ENCODE measurements at regions not wholly inside any gene's neighbourhood (a gene's known extent, or its start where the extent isn't known, plus 50 kb on each side); places are given as distances from the start of the nearest gene placed in this dataset.

DNA sequence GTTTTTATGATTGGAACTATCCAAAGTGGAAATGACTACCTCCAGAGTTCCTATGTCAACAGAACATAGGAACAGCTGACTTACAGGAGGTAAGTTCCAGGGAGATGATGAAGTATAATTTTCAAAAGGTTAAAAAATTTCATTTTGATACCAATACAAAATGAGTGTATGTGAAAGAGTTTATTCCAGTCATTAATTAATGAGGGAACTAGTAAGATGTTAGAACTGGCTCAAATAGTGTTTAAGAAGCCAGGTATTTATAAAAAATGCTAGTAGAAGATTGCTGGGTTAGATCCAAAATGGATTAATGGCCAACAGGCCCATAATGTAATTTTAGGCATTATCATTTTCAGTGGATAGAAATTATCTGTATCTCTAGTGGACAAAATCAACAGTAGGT, 227.7 kb upstream of the ZBED5 start:
- H3K4me1 Mint-ChIP-seq = no peaks in the 10 kb centered on the region
- no peak overlapping the region for H3K4me3 Mint-ChIP-seq
- peaks cover 10% of the 10 kb centered on the region for H3K27me3 Mint-ChIP-seq
- no peak for ATAC-seq (replicated peaks)
- H3K9me3 Mint-ChIP-seq = peaks cover 4% of the 10 kb centered on the region
- no peak overlapping the region for H3K27ac Mint-ChIP-seq
- H3K36me3 Mint-ChIP-seq (ENCODE audit: low read depth) = no peaks in the 10 kb centered on the region

DNA sequence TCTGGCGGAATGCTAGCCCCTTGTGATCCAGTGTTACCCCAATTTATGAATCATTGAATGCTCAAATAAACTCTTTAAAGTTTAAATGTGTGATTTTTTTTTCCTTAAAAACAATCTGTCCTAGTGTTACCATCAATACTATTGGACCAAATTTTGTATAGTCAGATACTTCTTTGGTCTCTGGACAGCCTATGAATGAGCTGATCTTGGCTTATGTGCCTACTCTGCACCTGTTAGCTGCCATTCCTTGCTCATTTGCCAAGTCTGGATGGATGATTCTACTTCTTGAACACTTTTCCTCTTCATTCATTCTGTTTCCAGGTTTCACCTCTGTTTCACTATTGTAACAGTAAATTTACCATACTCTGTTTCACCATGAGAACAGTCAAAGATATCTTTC, 226.5 kb upstream of the ZBED5 start:
- no peaks in the 10 kb centered on the region for H3K4me1 Mint-ChIP-seq
- ATAC-seq (replicated peaks) = no peak
- H3K27ac Mint-ChIP-seq = no peak overlapping the region
- H3K27me3 Mint-ChIP-seq = peaks cover 10% of the 10 kb centered on the region
- peaks cover 4% of the 10 kb centered on the region for H3K9me3 Mint-ChIP-seq
- H3K4me3 Mint-ChIP-seq = no peak overlapping the region
- no peaks in the 10 kb centered on the region for H3K36me3 Mint-ChIP-seq (ENCODE audit: low read depth)

DNA sequence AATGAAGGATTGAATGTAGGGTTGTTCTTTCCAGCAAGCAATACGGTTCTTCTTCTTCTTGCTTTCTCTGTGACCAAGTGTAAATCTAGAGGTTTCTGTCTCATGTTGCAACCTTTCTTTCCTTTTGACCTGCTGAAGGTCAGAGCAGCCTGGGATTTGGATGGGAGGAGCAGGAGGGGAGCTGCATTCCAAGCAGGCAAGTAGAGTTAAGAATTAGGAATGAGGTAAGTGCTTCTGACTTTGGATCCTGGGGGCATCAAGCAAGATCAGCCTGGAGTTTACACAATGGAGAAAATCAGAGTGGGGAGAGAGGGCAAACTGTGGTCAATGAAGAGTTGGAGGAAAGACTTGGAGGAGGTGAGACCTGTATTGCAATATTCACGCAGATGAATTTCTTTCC, 225.6 kb upstream of the ZBED5 start:
- H3K4me3 Mint-ChIP-seq = no peak overlapping the region
- no peak for ATAC-seq (replicated peaks)
- no peaks in the 10 kb centered on the region for H3K4me1 Mint-ChIP-seq
- H3K27ac Mint-ChIP-seq = no peak overlapping the region
- H3K9me3 Mint-ChIP-seq = peaks cover 4% of the 10 kb centered on the region
- no peaks in the 10 kb centered on the region for H3K36me3 Mint-ChIP-seq (ENCODE audit: low read depth)
- peaks cover 15% of the 10 kb centered on the region for H3K27me3 Mint-ChIP-seq

DNA sequence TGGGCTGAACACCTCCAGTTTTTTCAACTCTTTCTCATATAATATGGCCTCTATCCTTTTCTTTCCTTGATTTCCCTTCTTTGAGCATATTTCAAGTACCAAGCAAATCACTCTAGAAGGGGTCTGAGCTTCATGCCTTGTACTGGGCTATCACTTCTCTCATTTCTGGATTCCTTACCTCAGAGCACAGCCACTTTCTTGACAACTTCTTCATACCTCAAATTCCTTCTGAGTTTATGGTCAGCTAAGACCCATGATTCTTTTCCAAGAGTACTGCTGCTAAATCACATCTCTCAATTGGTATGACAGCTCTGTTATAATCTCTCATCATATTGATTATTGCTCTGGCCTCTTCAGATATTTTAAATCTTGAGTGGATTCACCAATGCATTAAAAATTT, 224.8 kb upstream of the ZBED5 start:
- Mint-ChIP-seq H3K4me3 (no peak overlapping the region), H3K27me3 (peaks cover 12% of the 10 kb centered on the region), H3K4me1 (no peaks in the 10 kb centered on the region), H3K9me3 (peaks cover 1% of the 10 kb centered on the region), H3K27ac (no peak overlapping the region), H3K36me3 (ENCODE audit: low read depth) (no peaks in the 10 kb centered on the region)
- no peak for ATAC-seq (replicated peaks)

DNA sequence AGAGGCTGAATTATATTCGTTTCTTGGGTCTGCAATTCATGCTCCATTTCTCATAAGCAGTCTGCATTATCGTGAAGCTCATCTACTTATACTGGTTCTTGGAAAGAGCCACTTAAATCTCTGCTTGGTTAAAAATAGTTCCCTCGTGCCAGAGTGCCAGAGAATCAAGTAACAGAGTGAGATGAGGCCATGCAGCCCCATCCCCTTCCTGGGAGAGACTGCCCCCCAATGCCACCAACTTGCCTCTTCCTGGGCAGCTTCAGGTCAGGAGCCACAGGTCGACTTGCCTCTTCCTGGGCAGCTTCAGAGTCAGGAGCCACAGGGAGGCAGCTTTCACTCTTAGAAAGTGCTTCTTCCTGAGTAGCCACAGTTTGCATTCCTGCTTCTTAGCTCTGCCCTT, 223.9 kb upstream of the ZBED5 start:
- Mint-ChIP-seq H3K4me1 (no peaks in the 10 kb centered on the region), H3K36me3 (ENCODE audit: low read depth) (no peaks in the 10 kb centered on the region), H3K27me3 (peaks cover 12% of the 10 kb centered on the region), H3K27ac (no peak overlapping the region), H3K9me3 (no peaks in the 10 kb centered on the region), H3K4me3 (no peak overlapping the region)
- ATAC-seq (replicated peaks) = no peak

DNA sequence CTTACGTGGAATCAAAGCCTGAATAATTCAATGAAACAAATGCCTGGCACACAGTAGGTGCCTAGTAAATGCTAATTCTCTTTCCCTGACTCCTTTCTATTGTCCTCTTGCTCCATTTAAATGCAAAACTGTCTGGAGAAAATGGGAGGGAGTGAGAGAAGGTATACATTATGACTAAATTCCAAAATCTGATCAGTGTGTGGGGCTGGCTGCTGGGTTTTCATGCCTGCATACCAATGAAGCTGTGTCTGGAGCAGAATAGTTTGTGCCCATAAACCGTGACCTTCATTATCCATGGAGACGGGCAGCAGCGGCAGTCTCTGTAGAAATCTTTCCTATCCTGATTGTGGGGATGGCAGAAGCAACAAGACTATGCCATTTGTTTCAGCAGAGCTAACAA, 223.4 kb upstream of the ZBED5 start:
- ATAC-seq (replicated peaks) = no peak
- H3K27ac Mint-ChIP-seq = no peak overlapping the region
- no peak overlapping the region for H3K4me3 Mint-ChIP-seq
- no peaks in the 10 kb centered on the region for H3K9me3 Mint-ChIP-seq
- H3K36me3 Mint-ChIP-seq (ENCODE audit: low read depth) = no peaks in the 10 kb centered on the region
- no peaks in the 10 kb centered on the region for H3K4me1 Mint-ChIP-seq
- peaks cover 12% of the 10 kb centered on the region for H3K27me3 Mint-ChIP-seq

DNA sequence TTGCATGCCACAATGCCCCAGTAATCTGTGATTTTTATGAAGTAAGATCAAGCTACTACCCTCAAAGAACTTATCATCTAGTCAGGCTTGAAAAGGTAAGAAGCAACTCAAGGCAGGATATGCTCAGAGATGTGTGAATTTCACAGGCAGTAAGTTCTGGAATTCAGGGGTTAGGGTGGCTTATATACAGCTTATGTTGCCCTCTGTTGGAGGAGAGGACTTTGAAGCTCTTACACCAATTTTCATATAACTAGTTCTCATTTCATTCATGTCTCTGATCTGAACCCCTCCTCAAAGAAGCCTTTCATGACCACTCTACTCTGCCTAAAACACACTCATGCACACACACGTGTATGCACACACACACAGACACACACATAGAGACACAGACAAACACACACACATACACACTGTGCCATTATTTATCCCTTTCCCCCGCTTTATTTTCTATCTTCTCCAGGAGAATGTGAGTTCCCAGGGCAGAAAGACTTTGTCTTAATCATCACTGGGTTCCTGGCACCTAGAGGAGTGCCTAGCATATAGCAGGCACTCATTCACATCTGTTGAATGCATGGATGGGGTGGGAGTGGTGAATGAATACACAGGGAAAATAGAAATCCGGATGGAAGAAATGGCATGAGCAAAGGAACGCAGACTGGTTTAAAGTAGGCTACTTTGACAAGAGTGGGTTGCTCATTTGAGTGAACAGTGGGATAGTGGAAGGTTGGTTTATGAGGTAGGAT, 220.7 kb upstream of the ZBED5 start:
- H3K27ac Mint-ChIP-seq = no peak overlapping the region
- no peaks in the 10 kb centered on the region for H3K36me3 Mint-ChIP-seq (ENCODE audit: low read depth)
- ATAC-seq (replicated peaks) = no peak
- H3K27me3 Mint-ChIP-seq = peaks cover 12% of the 10 kb centered on the region
- H3K4me3 Mint-ChIP-seq = no peak overlapping the region
- no peaks in the 10 kb centered on the region for H3K4me1 Mint-ChIP-seq
- no peaks in the 10 kb centered on the region for H3K9me3 Mint-ChIP-seq

DNA sequence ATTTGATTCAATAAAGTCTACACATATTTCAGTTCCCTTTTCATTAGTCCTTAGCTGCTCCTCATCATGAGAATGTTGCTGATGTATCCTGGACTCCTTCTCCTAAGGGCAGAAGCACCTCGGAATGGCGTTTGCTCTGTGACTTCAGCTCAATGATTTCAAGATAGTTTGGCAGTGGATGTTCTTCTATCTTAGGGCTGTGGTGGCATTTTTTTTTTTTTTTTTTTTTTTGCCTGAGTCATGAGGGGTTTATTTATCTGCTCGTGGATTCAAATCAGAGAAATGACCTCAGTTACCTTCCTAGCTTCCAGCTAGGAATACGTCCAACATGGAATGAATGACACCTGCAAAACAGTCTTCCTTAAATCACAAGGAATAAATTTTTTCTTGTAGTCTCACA, 220.0 kb upstream of the ZBED5 start:
- peaks cover 9% of the 10 kb centered on the region for H3K27me3 Mint-ChIP-seq
- no peaks in the 10 kb centered on the region for H3K36me3 Mint-ChIP-seq (ENCODE audit: low read depth)
- H3K9me3 Mint-ChIP-seq = no peaks in the 10 kb centered on the region
- H3K4me3 Mint-ChIP-seq = no peak overlapping the region
- ATAC-seq (replicated peaks) = no peak
- no peak overlapping the region for H3K27ac Mint-ChIP-seq
- H3K4me1 Mint-ChIP-seq = no peaks in the 10 kb centered on the region

DNA sequence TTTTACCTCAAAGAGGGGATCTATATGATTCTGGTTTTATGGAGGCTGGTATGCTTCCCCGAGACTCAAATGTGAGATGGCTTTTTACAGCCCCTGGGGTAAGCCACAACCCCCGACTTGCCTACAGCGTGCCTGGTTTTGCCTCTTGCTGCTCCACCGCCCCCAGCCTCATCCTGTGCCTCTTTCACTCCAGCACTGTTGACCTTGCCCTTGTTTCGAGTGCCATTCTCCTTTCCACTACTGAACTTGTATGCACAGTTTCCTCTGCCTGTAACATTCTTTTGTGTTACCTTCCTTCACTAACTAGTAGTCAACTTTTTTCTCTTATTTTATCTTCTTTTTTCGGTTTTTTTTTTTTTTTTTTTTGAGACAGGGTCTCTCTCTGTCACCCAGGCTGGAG, 219.0 kb upstream of the ZBED5 start:
- Mint-ChIP-seq H3K27ac (no peak overlapping the region), H3K9me3 (no peaks in the 10 kb centered on the region), H3K36me3 (ENCODE audit: low read depth) (no peaks in the 10 kb centered on the region), H3K4me3 (no peak overlapping the region), H3K27me3 (peaks cover 9% of the 10 kb centered on the region), H3K4me1 (no peaks in the 10 kb centered on the region)
- ATAC-seq (replicated peaks) = no peak

DNA sequence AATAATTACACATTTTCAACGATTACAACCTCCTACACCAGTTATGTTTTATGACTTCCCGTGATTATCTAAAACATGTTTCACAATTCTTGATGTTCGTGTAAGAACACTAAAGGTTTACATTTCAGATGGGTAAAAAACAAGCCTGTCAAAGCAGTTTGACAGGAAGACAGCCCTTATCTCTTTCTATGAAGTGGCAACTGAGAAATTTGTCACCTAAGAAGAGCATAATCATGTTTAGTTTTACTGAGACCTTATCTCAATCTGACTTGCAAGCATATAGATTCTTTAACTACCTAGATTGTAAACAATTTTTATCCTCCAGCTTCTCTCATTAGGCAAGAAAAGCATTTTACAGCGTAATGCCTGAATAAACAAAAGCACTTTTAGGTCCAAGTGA, 218.4 kb upstream of the ZBED5 start:
- no peaks in the 10 kb centered on the region for H3K36me3 Mint-ChIP-seq (ENCODE audit: low read depth)
- ATAC-seq (replicated peaks) = no peak

DNA sequence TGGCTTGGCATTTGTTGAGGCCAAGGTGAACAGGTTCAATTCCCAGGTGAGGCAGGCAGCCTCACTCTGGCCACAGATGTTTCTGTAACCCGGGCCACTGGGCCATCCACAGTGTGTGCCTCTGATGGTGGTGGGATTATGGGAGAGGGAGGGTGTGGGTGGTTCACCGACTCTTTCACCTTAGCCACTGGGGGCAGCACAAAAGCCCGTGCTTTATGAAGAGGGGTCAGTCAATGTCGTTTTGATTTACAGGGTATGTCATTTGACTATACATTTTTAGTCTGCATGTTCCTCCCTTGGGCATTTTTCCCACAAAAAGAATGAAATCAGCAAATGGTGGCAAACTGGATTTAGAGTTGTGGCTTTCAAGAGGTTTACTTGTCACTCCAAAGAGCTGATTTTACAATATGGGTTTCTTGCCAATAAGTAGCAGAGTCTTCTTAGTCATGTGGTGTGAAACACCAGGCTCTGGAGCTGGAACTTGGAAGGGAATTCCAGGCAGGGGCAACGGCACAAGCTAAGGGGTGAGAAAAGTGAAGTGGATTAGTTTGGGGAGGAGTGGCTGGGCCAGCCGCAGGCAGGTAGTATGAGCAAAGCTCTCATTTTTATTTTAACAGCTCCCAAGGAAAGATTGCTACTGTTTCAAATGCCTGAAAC, 217.8 kb upstream of the ZBED5 start:
- Mint-ChIP-seq H3K27me3 (peaks cover 5% of the 10 kb centered on the region), H3K4me3 (no peak overlapping the region), H3K36me3 (ENCODE audit: low read depth) (no peaks in the 10 kb centered on the region), H3K4me1 (no peaks in the 10 kb centered on the region), H3K9me3 (no peaks in the 10 kb centered on the region), H3K27ac (no peak overlapping the region)
- no peak for ATAC-seq (replicated peaks)

More for the DNA sequence above, 218.4 kb upstream of the ZBED5 start:
- Mint-ChIP-seq H3K4me3 (no peak overlapping the region), H3K4me1 (no peaks in the 10 kb centered on the region), H3K9me3 (no peaks in the 10 kb centered on the region), H3K27me3 (peaks cover 9% of the 10 kb centered on the region), H3K27ac (no peak overlapping the region)

DNA sequence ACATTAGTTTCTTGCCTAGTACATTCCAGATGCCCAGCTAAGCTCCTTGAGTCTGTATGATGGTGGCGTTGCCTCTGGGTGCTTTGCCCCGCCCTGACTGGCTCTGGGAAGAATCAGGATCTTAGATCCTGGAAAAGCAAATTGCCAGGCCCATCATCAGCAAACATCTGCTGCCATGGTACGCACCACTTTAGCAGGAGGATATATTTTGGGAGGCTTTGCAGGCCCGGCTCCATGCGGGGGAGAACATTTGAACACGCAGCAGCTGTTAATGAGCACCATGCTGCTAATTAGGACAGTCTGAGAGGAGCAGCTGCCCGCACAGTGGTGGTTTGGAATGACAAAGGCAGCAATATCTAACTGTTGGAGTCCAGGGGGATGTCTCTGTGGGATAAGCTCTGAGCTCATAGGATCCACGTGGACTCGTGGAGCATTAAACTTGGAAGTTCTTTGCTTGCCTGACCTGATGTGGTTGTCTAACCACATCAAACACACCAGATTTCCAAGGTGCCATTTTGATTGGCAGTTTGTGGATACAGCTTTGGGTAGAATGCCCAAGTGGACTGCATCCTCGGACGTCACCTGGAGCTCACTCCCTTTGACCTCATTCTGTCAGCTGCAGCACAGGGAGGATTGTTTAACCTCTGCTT, 217.0 kb upstream of the ZBED5 start:
- H3K27ac Mint-ChIP-seq = no peak overlapping the region
- ATAC-seq (replicated peaks) = no peak
- no peaks in the 10 kb centered on the region for H3K36me3 Mint-ChIP-seq (ENCODE audit: low read depth)
- no peaks in the 10 kb centered on the region for H3K4me1 Mint-ChIP-seq
- peaks cover 5% of the 10 kb centered on the region for H3K27me3 Mint-ChIP-seq
- no peaks in the 10 kb centered on the region for H3K9me3 Mint-ChIP-seq
- no peak overlapping the region for H3K4me3 Mint-ChIP-seq

DNA sequence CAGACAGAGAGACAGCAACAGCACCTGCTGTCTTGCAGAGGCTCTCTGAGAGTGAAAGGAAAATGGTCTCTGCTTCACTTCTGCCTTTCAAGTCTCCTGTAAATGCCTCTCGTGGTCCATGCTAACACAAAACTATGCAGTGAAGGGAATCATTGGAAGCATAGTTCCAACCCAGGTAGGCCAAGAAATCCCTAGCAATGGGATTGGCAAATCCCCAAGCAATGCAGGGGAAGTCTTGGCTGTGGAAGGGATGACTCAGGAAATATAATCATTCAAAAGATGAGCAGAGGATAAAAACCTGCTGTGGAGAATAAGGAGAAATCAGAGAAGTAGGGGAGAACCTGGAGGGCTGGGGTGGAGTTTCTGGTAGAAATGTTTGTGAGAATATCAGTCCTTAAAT, 216.1 kb upstream of the ZBED5 start:
- Mint-ChIP-seq H3K9me3 (no peaks in the 10 kb centered on the region), H3K27ac (no peak overlapping the region), H3K4me3 (no peak overlapping the region), H3K36me3 (ENCODE audit: low read depth) (no peaks in the 10 kb centered on the region), H3K4me1 (no peaks in the 10 kb centered on the region), H3K27me3 (peaks cover 4% of the 10 kb centered on the region)
- ATAC-seq (replicated peaks) = no peak

DNA sequence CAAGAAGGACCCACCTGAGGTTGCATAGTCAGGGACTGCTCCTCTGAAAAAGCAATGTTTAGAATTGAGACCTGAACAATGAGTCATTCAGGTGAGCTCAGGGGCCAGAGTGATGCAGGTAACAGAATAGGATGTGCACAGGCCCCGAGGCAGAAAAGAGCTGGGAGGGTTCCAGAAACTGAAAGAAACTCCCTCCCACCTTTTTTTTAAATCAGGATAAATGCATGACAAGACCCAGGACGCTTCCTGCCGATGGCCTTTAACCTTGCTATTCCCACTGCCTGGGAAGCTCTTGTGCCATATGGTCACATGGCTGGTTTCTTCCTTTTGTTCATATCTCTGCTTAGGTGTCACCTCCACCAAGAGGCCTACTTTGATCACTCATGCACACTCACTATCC, 214.2 kb upstream of the ZBED5 start:
- H3K4me3 Mint-ChIP-seq = no peak overlapping the region
- H3K36me3 Mint-ChIP-seq (ENCODE audit: low read depth) = no peaks in the 10 kb centered on the region
- no peaks in the 10 kb centered on the region for H3K9me3 Mint-ChIP-seq
- ATAC-seq (replicated peaks) = no peak
- H3K27ac Mint-ChIP-seq = no peak overlapping the region
- H3K27me3 Mint-ChIP-seq = no peaks in the 10 kb centered on the region
- no peaks in the 10 kb centered on the region for H3K4me1 Mint-ChIP-seq

DNA sequence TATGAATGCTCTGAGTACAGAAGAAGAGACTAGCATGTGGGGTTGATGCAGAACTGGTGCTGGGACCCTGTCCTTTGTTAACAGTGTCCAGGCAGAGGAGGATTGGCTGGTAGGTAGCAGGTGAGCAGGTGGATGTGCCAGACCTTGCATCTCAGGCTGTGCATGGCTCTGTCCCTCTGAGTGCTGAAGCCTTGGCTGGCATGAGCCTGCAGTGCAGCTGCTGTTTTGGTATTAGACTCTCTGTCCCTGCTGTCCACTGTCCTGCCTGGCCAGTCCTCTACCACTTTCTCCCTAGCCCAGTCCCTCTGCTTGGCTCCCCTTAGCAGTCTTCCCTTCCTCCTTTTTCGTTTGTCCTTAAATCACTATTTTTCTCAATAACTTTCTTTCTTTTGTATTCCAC, 213.6 kb upstream of the ZBED5 start:
- H3K9me3 Mint-ChIP-seq = no peaks in the 10 kb centered on the region
- H3K27ac Mint-ChIP-seq = no peak overlapping the region
- H3K4me3 Mint-ChIP-seq = no peak overlapping the region
- ATAC-seq (replicated peaks) = no peak
- H3K36me3 Mint-ChIP-seq (ENCODE audit: low read depth) = no peaks in the 10 kb centered on the region
- H3K27me3 Mint-ChIP-seq = no peaks in the 10 kb centered on the region
- no peaks in the 10 kb centered on the region for H3K4me1 Mint-ChIP-seq
